Erythroblast (primary cell): ENCODE measurements at regions not wholly inside any gene's neighbourhood (a gene's known extent, or its start where the extent isn't known, plus 50 kb on each side); places are given as distances from the start of the nearest gene placed in this dataset.

Experiments
- GATA1 ChIP-seq: IDR thresholded peaks from 2 replicates; pipeline ENCODE4 v1.6.1; 2011; ENCODE audit warnings: low read depth, mild to moderate bottlenecking, control low read depth, low read length, moderate library complexity
- POLR2A ChIP-seq: IDR thresholded peaks from 2 replicates; pipeline ENCODE4 v1.6.1; 2011; ENCODE audit warnings: mild to moderate bottlenecking, low read length

DNA sequence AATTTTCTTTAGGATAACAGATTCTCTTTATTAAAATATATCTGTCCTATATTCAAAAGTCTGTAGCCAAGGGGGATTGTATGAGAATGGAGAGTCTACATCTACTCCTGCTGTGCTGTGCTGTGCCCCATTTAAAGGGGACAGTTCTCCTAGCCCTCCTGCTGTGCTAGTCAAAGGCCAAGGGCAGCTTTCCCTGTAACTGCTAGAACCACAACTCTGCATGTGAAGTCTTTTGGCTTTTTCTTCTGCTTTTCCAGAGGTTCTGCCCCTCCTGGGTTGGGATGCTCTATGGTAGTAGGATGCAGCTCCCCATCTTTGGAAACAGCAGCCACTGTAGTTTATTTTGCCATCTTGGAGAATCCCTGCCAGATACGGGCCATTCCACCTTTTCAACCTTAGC is 197.5 kb upstream of the JUN start:
- TF ChIP-seq POLR2A: no peak
- TF ChIP-seq GATA1: no peak
